ENCODE measurements at regions not wholly inside any gene's neighbourhood (a gene's known extent, or its start where the extent isn't known, plus 50 kb on each side); places are given as distances from the start of the nearest gene placed in this dataset.

- Histone ChIP-seq H3K27ac (ENCODE audit: low read depth, low read length) (no peak overlapping the region), H3K79me1 (ENCODE audit: low read depth, low read length) (no peaks in the 10 kb centered on the region), H3K9ac (replicated peaks in 1 of 4; ENCODE audit: extremely low read depth in 1 of 4, low read depth in 3 of 4, low read length in 3 of 4) (no peak overlapping the region), H3K4me3 (ENCODE audit: extremely low read depth in 1 of 4, insufficient read depth in 2 of 4, low read depth in 3 of 4, low read length in 4 of 4) (no peak overlapping the region), H3K4ac (replicated peaks; ENCODE audit: insufficient read length, low read depth, low read length) (no peak overlapping the region), H3K14ac (ENCODE audit: insufficient read length) (no peak overlapping the region), H2BK5ac (ENCODE audit: low read depth, low read length) (no peak overlapping the region), H4K20me1 (replicated peaks in 1 of 2; ENCODE audit: control insufficient read depth in 1 of 2, insufficient read depth in 2 of 2, low read length in 2 of 2) (no peaks in the 10 kb centered on the region), H4K5ac (ENCODE audit: insufficient read length, low read depth, low read length) (no peak overlapping the region), H3K9me3 (ENCODE audit: insufficient read depth in 2 of 2, low read depth in 1 of 2, low read length in 1 of 2) (no peaks in the 10 kb centered on the region; a peak in 1 of 4 replicates), H3K18ac (ENCODE audit: extremely low read depth, low read length) (no peak overlapping the region), H3K27me3 (replicated peaks in 1 of 4; ENCODE audit: control insufficient read depth in 3 of 4, extremely low read depth in 1 of 4, insufficient read depth in 3 of 4, low read length in 3 of 4) (no peaks in the 10 kb centered on the region), H3K23ac (ENCODE audit: insufficient read length) (no peak overlapping the region), H2AFZ (ENCODE audit: low read length) (no peak overlapping the region), H4K8ac (ENCODE audit: extremely low read depth, insufficient read depth, low read length) (no peak overlapping the region), H3K56ac (replicated peaks; ENCODE audit: insufficient read length, low read depth, low read length) (no peak overlapping the region), H2BK15ac (ENCODE audit: low read length) (no peak overlapping the region), H3K36me3 (ENCODE audit: control insufficient read depth in 2 of 4, insufficient read depth in 4 of 4, low read length in 3 of 4) (no peaks in the 10 kb centered on the region), H3K4me1 (replicated peaks in 1 of 4; ENCODE audit: control insufficient read depth in 3 of 4, insufficient read depth in 4 of 4, low read length in 3 of 4) (no peaks in the 10 kb centered on the region), H3K79me2 (ENCODE audit: control insufficient read depth in 1 of 2, insufficient read depth in 2 of 2, low read length in 2 of 2) (no peaks in the 10 kb centered on the region), H2BK20ac (ENCODE audit: low read length) (no peak overlapping the region), H2AK5ac (ENCODE audit: low read depth, low read length) (no peak overlapping the region), H3K23me2 (ENCODE audit: low read depth, low read length) (no peaks in the 10 kb centered on the region), H3K4me2 (ENCODE audit: insufficient read depth in 1 of 2, low read depth in 2 of 2, low read length in 2 of 2) (no peak overlapping the region), H4K91ac (replicated peaks; ENCODE audit: insufficient read length, low read length) (no peak overlapping the region), H2BK120ac (replicated peaks; ENCODE audit: low read depth, low read length) (no peak overlapping the region), H2BK12ac (ENCODE audit: low read depth, low read length) (no peak overlapping the region)
- no peak for FAIRE-seq
- CTCF ChIA-PET (ENCODE audit: partially characterized antibody) = interaction anchor here (0.8 to 2.0 kb wide), 6 partner anchors 10 to 255 kb away, joined by 3 to 7 read pairs (median 3); no protein-coding TSS in a partner anchor
- POLR2A ChIA-PET (ENCODE audit: partially characterized antibody) = no interaction called here
- DNase-seq (ENCODE audit: low read depth in 1 of 2, low spot score in 2 of 2) = no peak
- WGBS, 2 experiments (ENCODE audit: extremely low coverage in 1 of 2, insufficient coverage in 1 of 2, insufficient read length in 1 of 2, insufficient replicate concordance in 2 of 2, low coverage in 1 of 2, low lambda C conversion rate in 2 of 2, missing lambda C conversion rate in 1 of 2) = 75% methylated on average over 1 of the region's 1 CpG; no CpG with 5 or more reads in 1 of the 2 experiments
- TF ChIP-seq SP2 (IDR thresholded peaks at IDR 0.05; ENCODE audit: low read length) = no peak
- TF ChIP-seq KDM4A (IDR thresholded peaks at IDR 0.05; ENCODE audit: low read depth, low read length, severe bottlenecking) = no peak
- peak; percentile 23 to 32 for TF ChIP-seq RAD21 (IDR thresholded peaks at IDR 0.05 in 1 of 2, conservative IDR thresholded peaks at IDR 0.05 in 1 of 2; ENCODE audit: low read depth in 2 of 2, low read length in 2 of 2)
Measured at GRCh38 chr4:14143892-14144291, 516.4 kb upstream of the BOD1L1 start.

Measured in H1 (cell line).